ENCODE measurements at regions not wholly inside any gene's neighbourhood (a gene's known extent, or its start where the extent isn't known, plus 50 kb on each side); places are given as distances from the start of the nearest gene placed in this dataset.
A peak's percentile ranks its signal among the peaks of the same experiment; 100 is the strongest.

- H3K27ac ChIP-seq = no peak overlapping the region
- intact Hi-C loops (cut with DNase I) = loop anchor here in 1 of 2 donors (10.0 kb wide), 1 partner anchor 163 kb away; no protein-coding TSS in a partner anchor
- 84% methylated on average over 6 of the region's 23 CpGs for WGBS (ENCODE audit: insufficient coverage, low coverage, low lambda C conversion rate, missing lambda C conversion rate)
- no peak overlapping the region for H3K4me3 ChIP-seq
- H3K9me3 ChIP-seq = no peaks in the 10 kb centered on the region
- H3K27me3 ChIP-seq = no peaks in the 10 kb centered on the region
- no peak for TF ChIP-seq POLR2A (IDR thresholded peaks at IDR 0.05)
- TF ChIP-seq, protein P1, sequence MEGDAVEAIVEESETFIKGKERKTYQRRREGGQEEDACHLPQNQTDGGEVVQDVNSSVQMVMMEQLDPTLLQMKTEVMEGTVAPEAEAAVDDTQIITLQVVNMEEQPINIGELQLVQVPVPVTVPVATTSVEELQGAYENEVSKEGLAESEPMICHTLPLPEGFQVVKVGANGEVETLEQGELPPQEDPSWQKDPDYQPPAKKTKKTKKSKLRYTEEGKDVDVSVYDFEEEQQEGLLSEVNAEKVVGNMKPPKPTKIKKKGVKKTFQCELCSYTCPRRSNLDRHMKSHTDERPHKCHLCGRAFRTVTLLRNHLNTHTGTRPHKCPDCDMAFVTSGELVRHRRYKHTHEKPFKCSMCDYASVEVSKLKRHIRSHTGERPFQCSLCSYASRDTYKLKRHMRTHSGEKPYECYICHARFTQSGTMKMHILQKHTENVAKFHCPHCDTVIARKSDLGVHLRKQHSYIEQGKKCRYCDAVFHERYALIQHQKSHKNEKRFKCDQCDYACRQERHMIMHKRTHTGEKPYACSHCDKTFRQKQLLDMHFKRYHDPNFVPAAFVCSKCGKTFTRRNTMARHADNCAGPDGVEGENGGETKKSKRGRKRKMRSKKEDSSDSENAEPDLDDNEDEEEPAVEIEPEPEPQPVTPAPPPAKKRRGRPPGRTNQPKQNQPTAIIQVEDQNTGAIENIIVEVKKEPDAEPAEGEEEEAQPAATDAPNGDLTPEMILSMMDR (IDR thresholded peaks at IDR 0.05) = no peak
- H3K36me3 ChIP-seq = no peaks in the 10 kb centered on the region
- ATAC-seq = peak in 1 of 4 donors; percentile 11
- no peaks in the 10 kb centered on the region for H3K4me1 ChIP-seq
- peak in 2 of 3 donors; percentile 40 to 43 for DNase-seq
These were observed 289.3 kb upstream of the HS6ST1 start for GRCh38 chr2:128607911-128608506.

DNA sequence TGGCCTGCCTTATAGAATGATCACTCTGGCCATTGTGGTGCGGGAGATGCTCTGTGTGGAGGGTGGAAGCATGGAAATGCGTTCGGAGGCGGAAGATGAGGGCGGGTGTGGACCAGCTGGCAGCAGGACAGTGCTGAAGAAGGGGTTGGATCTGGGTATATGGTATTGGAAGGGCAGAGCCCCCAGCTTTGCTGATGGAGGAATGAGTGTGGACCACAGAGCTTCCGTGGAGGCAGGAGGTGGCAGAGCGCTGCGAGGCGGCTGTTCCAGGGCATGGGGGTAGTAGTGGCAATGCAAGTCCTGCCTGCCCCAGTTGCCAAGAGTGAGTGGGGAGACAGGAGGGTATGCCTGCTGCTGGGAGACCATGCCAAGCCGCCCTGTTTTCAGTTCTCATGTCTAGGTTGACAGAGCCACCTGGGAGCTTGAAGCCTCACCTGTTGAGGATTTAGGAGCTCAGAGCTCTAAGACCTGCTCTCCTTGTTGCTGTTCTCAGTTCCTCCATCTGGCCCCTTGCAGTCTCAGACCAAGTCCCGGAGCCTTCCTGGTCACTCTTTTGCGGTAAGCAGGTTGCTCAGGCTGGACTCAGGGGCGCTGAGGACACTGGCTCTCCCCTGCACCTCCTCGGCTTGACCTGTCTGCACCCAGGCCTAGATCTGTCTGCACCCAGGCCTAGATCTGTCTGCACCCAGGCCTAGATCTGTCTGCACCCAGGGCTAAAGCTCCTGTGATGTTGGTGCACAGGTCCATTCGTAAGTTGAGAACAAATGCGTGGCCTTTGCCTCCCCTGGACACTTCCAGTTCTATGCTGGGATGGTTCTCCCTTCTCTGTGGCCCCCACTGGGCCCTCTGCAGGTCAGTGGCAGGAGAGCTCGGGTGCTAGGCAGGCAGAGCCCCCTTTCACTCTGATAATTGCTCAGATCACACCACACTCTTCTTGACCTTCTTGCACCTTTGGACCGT lies 290.5 kb upstream of the HS6ST1 start:
- ATAC-seq (no peak), DNase-seq (peak in 2 of 3 donors; percentile 29 to 31)
- H3K9me3 ChIP-seq = no peaks in the 10 kb centered on the region
- H3K36me3 ChIP-seq = no peaks in the 10 kb centered on the region
- H3K27ac ChIP-seq = no peak overlapping the region
- no peak overlapping the region for H3K4me3 ChIP-seq
- H3K4me1 ChIP-seq = no peaks in the 10 kb centered on the region
- TF ChIP-seq, protein P1 (IDR thresholded peaks at IDR 0.05) = no peak
- TF ChIP-seq POLR2A (IDR thresholded peaks at IDR 0.05) = no peak
- no peaks in the 10 kb centered on the region for H3K27me3 ChIP-seq
- intact Hi-C loops (cut with DNase I) = loop anchor here in 1 of 2 donors (10.0 kb wide), 1 partner anchor 164 kb away; no protein-coding TSS in a partner anchor
- 91% methylated on average over 6 of the region's 18 CpGs for WGBS (ENCODE audit: insufficient coverage, low coverage, low lambda C conversion rate, missing lambda C conversion rate)

DNA sequence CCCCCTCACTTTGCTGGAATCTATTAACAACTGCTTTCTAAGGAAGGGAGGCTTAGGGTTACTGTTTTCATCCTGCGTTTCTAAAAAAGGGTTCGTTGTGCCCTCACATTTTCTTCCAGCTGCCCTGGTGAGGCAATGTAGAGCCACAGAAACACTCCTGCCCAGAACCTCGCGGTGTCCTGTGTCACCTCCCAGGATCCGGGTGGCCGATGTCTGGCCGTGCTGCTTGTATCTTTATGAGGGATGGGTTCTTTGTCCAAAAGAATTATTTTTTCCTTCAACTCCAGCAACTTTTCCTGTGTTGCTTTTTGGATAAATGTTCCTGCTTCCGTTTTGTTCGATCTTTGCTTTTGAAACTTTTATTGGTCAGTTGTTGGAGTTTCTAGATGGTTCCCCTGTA lies 291.8 kb upstream of the HS6ST1 start:
- no peaks in the 10 kb centered on the region for H3K9me3 ChIP-seq
- 87% methylated on average over 9 of the region's 9 CpGs for WGBS (ENCODE audit: insufficient coverage, low coverage, low lambda C conversion rate, missing lambda C conversion rate)
- peak in 2 of 3 donors; percentile 11 to 26 for DNase-seq
- TF ChIP-seq POLR2A (IDR thresholded peaks at IDR 0.05) = no peak
- TF ChIP-seq, protein P1 (IDR thresholded peaks at IDR 0.05) = no peak
- no peak overlapping the region for H3K4me3 ChIP-seq
- no peaks in the 10 kb centered on the region for H3K36me3 ChIP-seq
- intact Hi-C loops (cut with DNase I) = no loop called here
- no peaks in the 10 kb centered on the region for H3K4me1 ChIP-seq
- no peak for ATAC-seq
- no peak overlapping the region for H3K27ac ChIP-seq
- H3K27me3 ChIP-seq = no peaks in the 10 kb centered on the region

- no peak for ATAC-seq
- H3K9me3 ChIP-seq = no peaks in the 10 kb centered on the region
- H3K36me3 ChIP-seq = no peaks in the 10 kb centered on the region
- intact Hi-C loops (cut with DNase I) = no loop called here
- H3K27me3 ChIP-seq = no peaks in the 10 kb centered on the region
- H3K27ac ChIP-seq = no peak overlapping the region
- WGBS (ENCODE audit: insufficient coverage, low coverage, low lambda C conversion rate, missing lambda C conversion rate) = 92% methylated on average over 2 of the region's 8 CpGs
- no peak overlapping the region for H3K4me3 ChIP-seq
- peak in 1 of 3 donors; percentile 35 for DNase-seq
- no peak for TF ChIP-seq POLR2A (IDR thresholded peaks at IDR 0.05)
- TF ChIP-seq, protein P1 (IDR thresholded peaks at IDR 0.05) = no peak
- H3K4me1 ChIP-seq = no peaks in the 10 kb centered on the region
These were observed 293.0 kb upstream of the HS6ST1 start for GRCh38 chr2:128611421-128612320.

All from right lobe of liver (tissue), 6 donors.